GM10266 (cell line): ENCODE measurements at regions not wholly inside any gene's neighbourhood (a gene's known extent, or its start where the extent isn't known, plus 50 kb on each side); places are given as distances from the start of the nearest gene placed in this dataset.

Experiments
- DNase-seq: peaks from one replicate; pipeline ENCODE4 v3.0.0; 2012; ENCODE audit errors: extremely low spot score
- TF ChIP-seq, protein P1 (sequence below): IDR thresholded peaks from 2 replicates; pipeline ENCODE4 v1.5.1; 2012; ENCODE audit warnings: mild to moderate bottlenecking, low read depth; ENCODE audit not compliant: control insufficient read depth, insufficient read depth; ENCODE audit errors: missing control alignments

DNA sequence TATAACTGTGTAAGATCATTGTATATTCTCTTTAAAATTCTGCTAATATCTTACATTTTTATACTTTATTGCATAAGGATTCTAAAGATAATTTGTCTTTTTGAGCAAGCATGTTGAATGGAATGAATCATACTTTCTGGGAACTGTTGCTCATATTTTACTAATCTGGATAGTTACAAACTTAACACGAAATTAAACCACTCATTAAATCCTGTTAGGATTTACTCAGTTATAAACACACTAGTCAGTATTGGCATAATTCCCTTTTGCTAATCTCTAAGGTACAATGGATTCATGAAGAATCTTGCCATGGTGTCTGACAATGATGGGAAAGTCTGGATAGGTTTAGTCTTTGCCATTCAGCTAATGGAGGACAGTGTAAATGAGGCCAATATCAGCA, 338.1 kb upstream of the SMC2 start:
- TF ChIP-seq, protein P1, sequence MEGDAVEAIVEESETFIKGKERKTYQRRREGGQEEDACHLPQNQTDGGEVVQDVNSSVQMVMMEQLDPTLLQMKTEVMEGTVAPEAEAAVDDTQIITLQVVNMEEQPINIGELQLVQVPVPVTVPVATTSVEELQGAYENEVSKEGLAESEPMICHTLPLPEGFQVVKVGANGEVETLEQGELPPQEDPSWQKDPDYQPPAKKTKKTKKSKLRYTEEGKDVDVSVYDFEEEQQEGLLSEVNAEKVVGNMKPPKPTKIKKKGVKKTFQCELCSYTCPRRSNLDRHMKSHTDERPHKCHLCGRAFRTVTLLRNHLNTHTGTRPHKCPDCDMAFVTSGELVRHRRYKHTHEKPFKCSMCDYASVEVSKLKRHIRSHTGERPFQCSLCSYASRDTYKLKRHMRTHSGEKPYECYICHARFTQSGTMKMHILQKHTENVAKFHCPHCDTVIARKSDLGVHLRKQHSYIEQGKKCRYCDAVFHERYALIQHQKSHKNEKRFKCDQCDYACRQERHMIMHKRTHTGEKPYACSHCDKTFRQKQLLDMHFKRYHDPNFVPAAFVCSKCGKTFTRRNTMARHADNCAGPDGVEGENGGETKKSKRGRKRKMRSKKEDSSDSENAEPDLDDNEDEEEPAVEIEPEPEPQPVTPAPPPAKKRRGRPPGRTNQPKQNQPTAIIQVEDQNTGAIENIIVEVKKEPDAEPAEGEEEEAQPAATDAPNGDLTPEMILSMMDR = no peak
- no peak for DNase-seq

GRCh38 chr9:103757062-103757461, 337.0 kb upstream of the SMC2 start:
- DNase-seq = no peak
- TF ChIP-seq, protein P1 = no peak

DNA sequence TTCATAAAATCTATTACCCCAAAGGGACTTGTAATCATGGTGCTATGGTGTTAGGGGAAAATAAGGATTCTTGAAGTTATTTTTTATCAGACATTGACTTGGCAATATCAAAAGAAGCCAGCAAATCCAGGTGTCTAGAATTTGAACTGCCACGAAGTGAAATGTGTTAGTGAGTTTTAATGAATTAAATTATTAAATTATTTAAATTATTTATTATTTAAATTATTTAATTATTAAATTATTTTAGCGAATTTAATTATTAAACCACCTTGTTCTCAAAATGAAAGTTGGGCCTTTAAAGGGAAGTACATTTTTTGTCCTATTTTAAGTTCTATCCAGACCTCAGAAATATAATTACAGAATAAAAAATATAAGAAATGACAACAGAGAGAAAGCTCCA, 332.6 kb upstream of the SMC2 start:
- TF ChIP-seq, protein P1 = no peak
- no peak for DNase-seq

GRCh38 chr9:103789686-103790085, 304.4 kb upstream of the SMC2 start:
- TF ChIP-seq, protein P1 = peak; percentile 40
- DNase-seq = peak; percentile 7

DNA sequence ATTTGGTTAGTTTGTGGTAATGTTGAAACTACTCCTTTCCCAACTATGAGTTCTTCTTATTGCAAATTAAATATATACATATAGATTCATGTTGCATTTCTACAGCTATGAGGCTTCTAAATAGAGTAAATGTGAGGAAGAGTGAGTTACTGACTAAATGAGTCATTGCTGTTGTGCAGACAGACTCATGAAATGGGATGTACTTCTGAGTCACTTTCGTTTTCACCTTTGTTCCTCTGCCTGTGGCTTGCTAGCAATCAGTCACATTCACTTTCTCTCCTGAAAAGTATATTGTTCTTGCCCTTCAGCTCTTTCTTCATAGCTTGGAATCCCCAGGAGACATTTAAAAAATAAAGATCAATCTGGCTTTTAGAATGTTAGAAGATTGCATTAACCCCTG, 295.5 kb upstream of the SMC2 start:
- TF ChIP-seq, protein P1 = no peak
- peak; percentile 35 for DNase-seq

DNA sequence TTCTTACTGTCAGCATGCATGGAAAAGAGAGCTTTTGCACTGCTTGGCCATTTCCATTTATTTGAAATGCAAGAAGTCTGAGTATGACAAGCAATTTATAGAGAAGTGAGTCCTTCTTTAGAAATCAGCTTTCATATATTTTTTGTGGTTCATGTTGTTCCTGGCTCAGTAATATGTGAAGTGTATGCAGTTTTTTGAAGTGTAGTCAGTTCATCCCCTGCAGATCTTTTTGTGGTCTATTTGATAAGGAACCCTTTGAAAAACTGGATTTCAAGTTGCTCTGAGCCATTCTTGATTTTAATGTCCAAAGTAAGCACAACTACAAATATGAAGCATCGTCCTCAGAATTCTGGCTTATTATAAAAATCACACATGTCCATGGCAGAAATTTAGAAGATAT, 294.1 kb upstream of the SMC2 start:
- DNase-seq = no peak
- TF ChIP-seq, protein P1 = no peak

- DNase-seq = no peak
- TF ChIP-seq, protein P1 = no peak
Observed at GRCh38 chr9:103802068-103802467, 292.0 kb upstream of the SMC2 start.
